ENCODE measurements at regions not wholly inside any gene's neighbourhood (a gene's known extent, or its start where the extent isn't known, plus 50 kb on each side); places are given as distances from the start of the nearest gene placed in this dataset.
"Not testable (repeated sequence)": the region's sequence is repeated elsewhere in the genome, so short reads cannot be mapped to it uniquely, and the experiment has no call there.

DNA sequence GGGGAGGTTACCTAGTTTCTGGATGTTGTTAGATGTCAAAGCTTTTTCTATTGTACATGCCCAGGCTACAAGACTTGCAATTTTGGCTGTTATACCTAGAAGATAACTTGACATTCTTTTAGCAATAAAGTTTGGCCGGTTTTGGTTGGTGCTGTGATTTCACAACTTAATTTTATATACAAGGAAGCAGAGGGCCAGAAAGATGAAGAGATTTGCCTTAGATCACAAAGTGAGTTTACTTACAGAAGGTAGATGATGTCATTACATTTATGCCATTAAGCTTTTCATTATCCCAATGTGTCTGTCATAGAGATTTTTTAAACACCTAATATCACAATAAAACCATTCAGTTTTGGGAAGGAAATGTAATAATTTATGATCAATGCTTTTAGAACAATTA is 698.7 kb upstream of the ANO3 start:
- no peak for DNase-seq

- not testable (repeated sequence) for DNase-seq
These were observed 682.7 kb upstream of the ANO3 start for GRCh38 chr11:25649220-25649619.

GRCh38 chr11:25650319-25650718 is 681.6 kb upstream of the ANO3 start:
- no peak for DNase-seq

DNA sequence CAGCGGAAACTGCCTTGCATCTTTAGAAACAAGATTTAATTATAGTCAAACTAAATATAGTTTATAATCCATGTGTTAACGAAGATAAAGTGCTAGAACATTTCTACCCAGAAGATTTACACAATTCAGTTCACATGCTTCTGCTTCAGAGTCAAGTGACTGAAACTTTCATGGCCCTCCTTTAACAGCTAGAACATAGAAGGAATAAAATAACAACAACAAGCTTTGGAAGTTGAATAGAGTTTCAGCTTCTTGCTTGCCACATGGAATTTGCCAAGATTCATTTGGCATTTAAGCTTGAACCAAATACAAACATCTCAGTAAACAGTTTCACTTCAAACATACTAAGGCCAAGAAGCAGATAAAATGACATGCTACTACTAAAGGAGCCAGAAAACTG is 676.3 kb upstream of the ANO3 start:
- no peak for DNase-seq

DNA sequence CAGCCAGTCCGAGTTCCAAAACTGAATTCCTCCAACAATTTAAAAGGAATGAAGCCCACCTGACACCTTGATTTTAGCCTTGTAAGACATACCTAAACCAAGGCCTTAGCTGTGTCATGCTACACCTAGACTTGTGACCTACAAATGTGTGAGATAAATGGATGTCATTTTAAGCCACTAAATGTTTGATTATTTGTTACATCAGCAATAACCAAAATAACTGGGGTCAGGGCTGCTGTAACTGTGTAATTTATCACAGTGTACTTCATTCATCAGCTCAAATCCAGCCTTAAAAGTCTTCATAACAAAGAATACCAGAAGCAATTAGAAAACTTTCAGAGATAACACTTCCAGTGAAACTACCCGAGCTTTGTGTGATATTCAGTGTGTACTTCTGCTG is 673.0 kb upstream of the ANO3 start:
- DNase-seq = no peak

DNA sequence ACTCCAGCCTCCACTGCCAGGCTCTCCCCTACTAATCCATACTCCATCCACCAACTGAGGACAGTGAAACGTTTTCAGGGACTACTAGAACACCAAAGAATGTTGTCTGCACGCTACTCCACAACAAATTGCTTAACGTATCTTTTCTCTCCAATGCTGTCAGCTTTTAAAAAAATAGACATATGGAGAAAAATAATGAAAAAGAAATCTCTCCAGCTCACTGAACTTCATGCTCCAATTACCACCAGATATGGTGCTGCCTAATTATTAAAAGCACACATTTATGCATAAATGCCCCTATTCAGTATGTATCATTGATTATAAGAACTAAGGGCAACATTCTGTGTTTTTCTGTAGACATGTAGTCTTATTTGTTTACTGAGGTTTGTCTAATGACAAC is 672.2 kb upstream of the ANO3 start:
- no peak for DNase-seq

DNA sequence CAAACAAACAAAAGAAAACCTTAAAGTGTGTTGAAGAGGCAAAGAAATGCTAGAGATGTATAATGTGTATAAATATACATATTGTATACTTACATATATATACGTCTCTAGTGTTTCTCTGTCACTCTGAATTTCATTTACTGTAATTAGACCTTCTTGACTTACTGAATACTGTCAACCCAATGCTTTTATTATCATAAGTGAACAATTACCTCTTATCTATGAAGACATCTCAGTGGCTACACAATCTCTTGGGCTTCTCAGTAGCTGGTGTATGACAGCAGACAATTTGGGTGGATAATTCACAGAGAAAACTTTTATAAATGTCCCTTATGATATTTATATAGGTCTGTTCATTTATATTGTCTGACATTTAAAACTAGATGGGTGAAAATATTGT is 664.1 kb upstream of the ANO3 start:
- no peak for DNase-seq

DNA sequence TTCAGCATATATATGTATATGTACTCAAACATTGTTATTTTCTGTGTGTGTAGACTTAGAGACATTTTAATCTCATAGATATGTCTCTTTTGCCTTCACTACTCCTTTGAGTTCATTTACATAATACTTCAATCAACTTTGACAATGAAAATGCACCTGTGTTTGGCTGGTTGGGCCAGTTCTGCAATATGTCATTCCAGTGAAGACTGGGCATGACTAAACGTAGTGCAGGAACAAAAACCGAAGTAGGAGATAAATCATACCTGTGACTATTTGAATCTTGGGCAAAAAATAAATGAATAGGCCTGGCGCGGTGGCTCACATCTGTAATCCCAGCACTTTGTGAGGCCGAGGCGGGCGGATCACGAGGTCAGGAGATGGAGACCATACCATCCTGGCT is 640.0 kb upstream of the ANO3 start:
- DNase-seq = no peak

- no peak for DNase-seq
These were observed 629.5 kb upstream of the ANO3 start for GRCh38 chr11:25702417-25702816.

- no peak for DNase-seq
These were observed 621.0 kb upstream of the ANO3 start for GRCh38 chr11:25710975-25711374.

DNA sequence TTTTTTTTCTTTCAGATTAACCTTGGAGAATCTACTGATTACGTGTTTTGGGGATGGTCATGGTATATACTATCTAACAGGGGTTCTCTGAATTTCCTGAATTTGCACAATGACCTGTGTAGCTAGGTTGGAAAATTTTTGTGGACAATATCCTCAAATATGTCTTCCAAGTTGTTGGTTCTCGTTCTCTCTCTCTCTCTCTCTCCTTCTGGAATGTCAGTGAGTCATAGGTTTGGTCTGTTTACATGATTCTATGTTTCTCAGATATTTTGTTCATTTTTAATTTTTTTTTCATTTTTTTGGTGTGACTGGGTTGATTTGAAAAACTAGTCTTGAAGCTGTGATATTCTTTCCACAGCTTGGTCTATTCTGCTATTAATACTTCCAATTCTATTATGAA is 604.0 kb upstream of the ANO3 start:
- no peak for DNase-seq

- DNase-seq = no peak
These were observed 601.7 kb upstream of the ANO3 start for GRCh38 chr11:25730230-25730629.

DNA sequence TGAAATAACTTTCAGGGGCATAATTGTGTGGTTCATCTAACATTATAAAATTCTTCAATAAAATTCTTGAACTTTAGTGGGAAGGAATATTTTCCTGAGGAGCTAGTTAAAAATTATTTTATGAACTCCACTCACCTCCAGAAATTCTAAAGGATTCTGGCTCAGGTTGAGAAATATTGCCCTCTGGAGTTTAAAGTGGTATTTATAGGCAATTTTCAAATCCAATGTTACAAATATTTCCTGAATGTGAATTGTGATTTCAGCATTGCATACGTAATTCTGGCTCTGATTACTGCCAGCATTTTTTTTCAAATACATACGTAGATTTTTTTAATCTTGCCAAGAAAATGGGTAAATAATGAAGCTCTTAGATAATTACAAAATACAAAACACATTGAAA is 598.2 kb upstream of the ANO3 start:
- DNase-seq = no peak

DNA sequence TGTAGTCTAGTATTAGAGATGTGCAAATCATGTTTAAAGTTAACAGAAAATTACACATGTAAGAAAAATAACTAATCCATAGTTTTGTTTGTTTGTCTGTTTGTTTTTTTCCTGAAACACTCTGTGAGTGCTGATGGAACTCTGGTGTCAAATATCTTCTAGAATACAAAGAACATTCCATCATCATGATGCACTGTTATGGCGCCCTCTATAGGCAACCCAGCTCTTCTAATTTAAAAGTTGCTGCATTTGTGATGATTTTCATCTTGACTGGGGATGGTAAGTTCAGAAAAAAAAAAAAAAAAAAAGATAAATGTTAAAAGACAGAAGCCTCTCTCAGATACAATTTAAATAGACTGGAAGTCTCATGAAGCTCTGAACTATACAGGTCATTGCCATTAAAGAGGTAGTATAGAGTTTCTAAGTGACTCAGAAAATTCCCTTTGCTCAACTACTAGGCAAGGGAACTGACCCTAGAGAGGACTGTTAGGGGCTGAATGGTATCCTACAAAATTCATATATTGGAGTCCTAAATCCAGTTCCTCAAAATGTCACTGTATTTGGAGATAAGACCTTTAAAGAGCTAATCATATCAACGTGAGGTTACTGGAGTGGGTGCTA is 597.2 kb upstream of the ANO3 start:
- DNase-seq = no peak

DNA sequence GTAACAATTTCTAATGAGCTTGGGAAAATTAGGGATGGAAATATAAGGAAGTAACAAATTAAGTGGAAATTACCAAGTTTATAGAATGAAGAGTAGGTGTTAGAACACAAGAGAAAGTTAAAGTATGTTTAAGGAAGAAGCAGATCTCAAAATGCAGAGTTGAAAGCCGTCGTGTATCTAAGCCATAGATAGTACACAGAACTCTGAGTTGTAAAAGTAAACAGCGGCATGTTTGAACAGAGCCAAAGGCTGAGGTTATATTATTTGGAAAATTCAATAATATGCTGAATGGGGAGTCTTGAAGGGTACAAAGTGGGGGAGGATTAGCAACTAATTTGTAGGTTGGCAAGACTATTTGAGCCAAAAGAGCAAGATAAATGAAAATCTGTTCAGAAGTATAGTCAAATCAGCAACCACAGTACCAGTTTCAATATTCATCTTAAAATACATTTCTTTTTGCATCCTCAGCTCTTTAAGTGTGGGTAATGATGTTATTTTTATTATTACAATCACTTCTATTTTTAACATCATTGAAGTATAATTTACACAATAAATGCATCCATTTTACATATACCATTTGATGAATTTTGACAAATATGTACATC is 594.8 kb upstream of the ANO3 start:
- DNase-seq = no peak

- DNase-seq = no peak
These were observed 590.0 kb upstream of the ANO3 start for GRCh38 chr11:25741886-25742285.

- DNase-seq = no peak
These were observed 589.1 kb upstream of the ANO3 start for GRCh38 chr11:25742800-25743199.

- DNase-seq = no peak
These were observed 576.5 kb upstream of the ANO3 start for GRCh38 chr11:25755381-25755780.

- no peak for DNase-seq
These were observed 575.9 kb upstream of the ANO3 start for GRCh38 chr11:25755918-25756584.

GRCh38 chr11:25758145-25758661 is 573.7 kb upstream of the ANO3 start:
- no peak for DNase-seq

DNA sequence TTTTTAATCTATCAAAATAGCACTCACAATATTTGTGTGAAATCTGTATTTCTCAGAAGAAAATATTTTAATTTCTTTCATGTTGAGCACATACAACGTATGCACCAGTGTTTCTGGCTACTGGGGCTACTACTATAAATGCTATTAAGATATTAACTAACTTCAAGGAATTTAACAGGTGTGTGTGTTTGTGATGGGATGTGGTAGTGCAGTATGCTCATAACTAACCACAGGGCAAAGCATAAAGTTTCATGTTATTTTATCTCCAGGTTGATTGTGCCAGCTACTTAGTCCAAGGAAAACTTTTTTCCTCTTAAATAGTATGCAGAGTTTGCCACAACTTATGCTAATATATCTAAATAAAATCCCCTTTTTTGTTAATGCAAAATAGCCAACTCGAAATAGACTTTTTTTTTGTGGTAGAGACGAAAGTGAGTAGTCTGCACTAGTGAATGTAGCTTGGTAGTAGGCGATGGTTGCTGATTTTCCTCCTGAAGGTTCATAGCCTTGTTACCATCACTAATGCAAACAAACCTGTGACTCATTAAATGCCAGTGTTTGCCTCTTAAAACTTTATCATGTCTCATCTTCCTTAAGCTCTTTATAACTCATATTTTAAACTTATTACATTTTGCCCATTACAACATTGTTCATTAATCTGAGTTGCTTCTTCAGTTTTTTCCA is 565.5 kb upstream of the ANO3 start:
- DNase-seq = no peak

- DNase-seq = no peak
These were observed 562.6 kb upstream of the ANO3 start for GRCh38 chr11:25769287-25769686.

DNA sequence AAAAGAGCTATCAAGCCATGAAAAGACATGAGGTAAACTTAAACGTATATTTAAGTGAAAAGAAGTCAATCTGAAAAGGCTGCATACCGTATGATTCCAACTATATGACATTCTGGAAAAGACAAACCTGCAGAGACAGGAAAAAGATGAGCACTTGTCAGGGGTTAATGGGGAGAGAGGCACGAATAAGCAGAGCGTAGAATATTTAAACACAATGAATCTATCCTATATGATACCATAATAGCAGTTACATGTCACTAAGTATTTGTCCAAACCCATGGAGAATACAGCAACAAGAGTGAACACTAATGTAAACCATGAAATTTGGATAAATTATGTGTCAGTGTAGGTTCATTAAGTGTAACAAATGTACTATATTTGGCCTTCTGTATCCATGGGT is 560.3 kb upstream of the ANO3 start:
- no peak for DNase-seq

GRCh38 chr11:25775603-25776002 is 556.3 kb upstream of the ANO3 start:
- no peak for DNase-seq
